ENCODE measurements at regions not wholly inside any gene's neighbourhood (a gene's known extent, or its start where the extent isn't known, plus 50 kb on each side); places are given as distances from the start of the nearest gene placed in this dataset.

- DNase-seq: no peak
These were observed 78.3 kb downstream of the MICALL2 start for GRCh38 chr7:1380821-1381580.

GRCh38 chr7:1382553-1383397, 76.5 kb downstream of the MICALL2 start:
- no peak for DNase-seq

- no peak for DNase-seq
These were observed 75.7 kb downstream of the MICALL2 start for GRCh38 chr7:1383398-1384112.

- DNase-seq: no peak
These were observed 75.2 kb downstream of the MICALL2 start for GRCh38 chr7:1384113-1384415.

All from stimulated activated CD4-positive, alpha-beta T cell treated with anti-CD3 and anti-CD28 coated beads, Interleukin-15, amount 100 ng/mL, for 24 hours (primary cell).